K562 (cell line): ENCODE measurements at regions not wholly inside any gene's neighbourhood (a gene's known extent, or its start where the extent isn't known, plus 50 kb on each side); places are given as distances from the start of the nearest gene placed in this dataset.

ENCODE experiments used
- ATAC-seq: fragments of 200-7000 bp; cut with Tn5 transposase; 3 replicates; pipeline ENCODE4 v1.9.1; 2020; ENCODE audit warnings: moderate library complexity
- BruUV-seq: library from RNA; stranded (reverse); fragments of 400-500 nt; replicated peaks from 2 replicates; lab custom pipeline; 2021; lab: Mats Ljungman, UMichigan
- CTCF ChIA-PET: fragments of 300-600 bp; formaldehyde crosslinking; extraction: SDS; loops from one replicate; lab custom pipeline; 2021; ENCODE audit warnings: low intra/inter-chr PET ratio; lab: Yijun Ruan, JAX
- POLR2A ChIA-PET: fragments of 300-600, 350-650 bp; sonication (Branson Sonifier 250); formaldehyde crosslinking; extraction: SDS; loops from one replicate; lab custom pipeline; 2021; ENCODE audit warnings: antibody characterized with exemption, inconsistent platforms; lab: Yijun Ruan, JAX
- DNase-seq, 4 experiments: peaks; one replicate each; pipeline versions ENCODE4 v3.0.0 to v3.0.0-alpha.2; 2011 to 2018; ENCODE audit warnings: low spot score in 3 of 4, mixed read lengths in 3 of 4; ENCODE audit errors: extremely low read depth in 1 of 4
- FAIRE-seq: peaks from 2 replicates; lab custom pipeline; 2011; peaks lifted over from hg19 to GRCh38; lab: Jason Lieb, UNC
- H2AFZ ChIP-seq: 2 replicates; pipeline ENCODE4 v1.6.0; 2011; ENCODE audit warnings: low read depth, low read length, control low read depth, inconsistent platforms
- H3K27ac ChIP-seq: fragments of 200-600 bp; 3 replicates; pipeline ENCODE4 v1.8.0; 2011; ENCODE audit warnings: low read depth, mild to moderate bottlenecking, control low read depth, inconsistent platforms, low read length, moderate library complexity, mixed read lengths; ENCODE audit errors: extremely low read depth
- H3K27me3 ChIP-seq, 2 experiments: fragments of 300-600 bp in 1 of 2; 2 replicates in 1 of 2; 3 replicates in 1 of 2; pipeline versions ENCODE4 v1.6.0 to v1.8.0; 2011; ENCODE audit warnings: inconsistent platforms in 2 of 2, low read length in 2 of 2, mild to moderate bottlenecking in 1 of 2, mixed read lengths in 1 of 2, moderate library complexity in 1 of 2; ENCODE audit not compliant: control insufficient read depth in 2 of 2, insufficient read depth in 2 of 2
- H3K36me3 ChIP-seq: fragments of 300-600 bp; 3 replicates; pipeline ENCODE4 v1.8.0; 2011; ENCODE audit warnings: mild to moderate bottlenecking, low read length, inconsistent platforms; ENCODE audit not compliant: control insufficient read depth, insufficient read depth
- H3K4me1 ChIP-seq, 2 experiments: fragments of 200-600 bp in 1 of 2; replicated peaks in 1 of 2; 2 replicates in 1 of 2; 3 replicates in 1 of 2; pipeline versions ENCODE4 v1.5.1 to v1.8.0; 2011; ENCODE audit warnings: inconsistent platforms in 2 of 2, low read length in 2 of 2, mild to moderate bottlenecking in 1 of 2, mixed read lengths in 1 of 2, moderate library complexity in 1 of 2; ENCODE audit not compliant: control insufficient read depth in 2 of 2, insufficient read depth in 2 of 2
- H3K4me2 ChIP-seq: 2 replicates; pipeline ENCODE4 v1.6.1; 2011; ENCODE audit warnings: low read length, control low read depth, inconsistent platforms, mixed read lengths; ENCODE audit not compliant: insufficient read depth
- H3K4me3 ChIP-seq: fragments of 200-600 bp; sonication (generic), shearing (Covaris generic); 2 replicates; pipeline ENCODE4 v1.5.1; 2016; ENCODE audit warnings: control low read depth, inconsistent platforms
- H3K79me2 ChIP-seq: fragments of 200-600 bp; 3 replicates; pipeline ENCODE4 v1.8.0; 2011; ENCODE audit warnings: low read length, inconsistent platforms; ENCODE audit not compliant: control insufficient read depth, insufficient read depth
- H3K9ac ChIP-seq, 2 experiments: 2 replicates each; pipeline versions ENCODE4 v1.6.0 to v1.6.1; 2011; ENCODE audit warnings: low read depth in 2 of 2, low read length in 2 of 2, control low read depth in 1 of 2, inconsistent platforms in 1 of 2, mild to moderate bottlenecking in 1 of 2, mixed read lengths in 1 of 2; ENCODE audit not compliant: insufficient read depth in 1 of 2
- H3K9me1 ChIP-seq: one replicate; pipeline ENCODE4 v1.6.0; 2011; ENCODE audit warnings: inconsistent platforms, mild to moderate bottlenecking, low read length, moderate library complexity; ENCODE audit not compliant: control insufficient read depth, insufficient read depth
- H3K9me3 ChIP-seq: replicated peaks from 2 replicates; pipeline ENCODE4 v1.5.1; 2011; ENCODE audit warnings: low read depth, low read length, inconsistent platforms; ENCODE audit not compliant: control insufficient read depth, insufficient read depth
- H4K20me1 ChIP-seq: replicated peaks from 2 replicates; pipeline ENCODE4 v1.6.1; 2011; ENCODE audit warnings: low read length, inconsistent platforms, mixed read lengths; ENCODE audit not compliant: control insufficient read depth, insufficient read depth
- E2F6 ChIP-seq, 2 experiments: IDR thresholded peaks; 2 replicates each; pipeline ENCODE4 v1.6.1; 2011; ENCODE audit warnings: borderline replicate concordance in 1 of 2, control low read depth in 1 of 2, low read depth in 1 of 2, low read length in 1 of 2, mild to moderate bottlenecking in 1 of 2, mixed read lengths in 1 of 2, moderate library complexity in 1 of 2; ENCODE audit not compliant: insufficient read depth in 1 of 2, insufficient read length in 1 of 2, poor library complexity in 1 of 2, severe bottlenecking in 1 of 2; ENCODE audit errors: extremely low read depth in 1 of 2
- HDAC8 ChIP-seq: fragments of 450-650 bp; IDR thresholded peaks from 2 replicates; pipeline ENCODE4 v1.6.1; 2016; ENCODE audit warnings: mild to moderate bottlenecking, missing genetic modification characterization, moderate library complexity, missing compliant biosample characterization
- ILK ChIP-seq: fragments of 450-650 bp; IDR thresholded peaks from 2 replicates; pipeline ENCODE4 v1.6.1; 2016; ENCODE audit warnings: missing genetic modification characterization, low read depth, mild to moderate bottlenecking, missing compliant biosample characterization, moderate library complexity, borderline replicate concordance
- KAT7 ChIP-seq: sonication (generic); formaldehyde crosslinking; IDR thresholded peaks from 2 replicates; pipeline ENCODE4 v1.8.0; 2022; ENCODE audit warnings: missing genetic modification reagents, mild to moderate bottlenecking, borderline replicate concordance
- MAFF ChIP-seq: IDR thresholded peaks from 2 replicates; pipeline ENCODE4 v1.6.1; 2012; ENCODE audit warnings: low read length, improper control_type of control experiment
- OTX1 ChIP-seq: fragments of 450-650 bp; formaldehyde crosslinking; IDR thresholded peaks from 2 replicates; pipeline ENCODE4 v1.4.0; 2022; ENCODE audit warnings: mild to moderate bottlenecking
- PHB2 ChIP-seq: fragments of 450-650 bp; IDR thresholded peaks from 2 replicates; pipeline ENCODE4 v1.6.1; 2017; ENCODE audit warnings: low read depth
- TARDBP ChIP-seq: fragments of 450-650 bp; IDR thresholded peaks from 2 replicates; pipeline ENCODE4 v1.6.1; 2016
- TSC22D4 ChIP-seq: fragments of 450-650 bp; IDR thresholded peaks from 2 replicates; pipeline ENCODE4 v1.6.1; 2016; ENCODE audit warnings: missing genetic modification characterization, missing biosample characterization, control low read depth
- ZNF239 ChIP-seq: fragments of 250-450 bp; sonication (Bioruptor Pico); IDR thresholded peaks from 2 replicates; pipeline ENCODE4 v1.4.0; 2020; ENCODE audit warnings: mild to moderate bottlenecking
- WGBS: fragments of 100-300 bp; shearing (Covaris generic); methylation state at CpG from one replicate; pipeline ENCODE4 v1.1.6; 2016; ENCODE audit warnings: low coverage, mixed read lengths; ENCODE audit not compliant: insufficient coverage; ENCODE audit errors: missing lambda C conversion rate; 5-methylcytosine and 5-hydroxymethylcytosine counted together
- in situ Hi-C: fragments of 300-500 bp; cut with MboI; formaldehyde crosslinking; loops from 4 replicates; pipeline ENCODE4 v1.15.0; 2018; ENCODE audit warnings: inconsistent platforms, mixed read lengths
- intact Hi-C: fragments of 100-400 bp; cut with micrococcal nuclease; formaldehyde crosslinking; loops from 2 replicates; pipeline ENCODE4 v1.14.2; 2022

GRCh38 chr12:34215213-34215892 lies 193.1 kb downstream of the ALG10 start:
- in situ Hi-C loops, result loop anchor here (5.0 to 10.0 kb wide), 3 partner anchors 93 to 389 kb away; no protein-coding TSS in a partner anchor

GRCh38 chr12:34215893-34216285 lies 193.6 kb downstream of the ALG10 start:
- no peaks in the 10 kb centered on the region for H4K20me1 ChIP-seq
- H3K79me2 ChIP-seq, result no peaks in the 10 kb centered on the region
- DNase-seq (no peak), FAIRE-seq (no peak), ATAC-seq (no peak)
- no peaks in the 10 kb centered on the region for H3K9me1 ChIP-seq
- CTCF ChIA-PET, result no interaction called here
- 45% methylated on average over 12 of the region's 12 CpGs for WGBS
- H3K4me1 ChIP-seq, result peaks cover 0 to 17% of the 10 kb centered on the region in 2 experiments; a peak in 2 of 5 replicates
- no peaks in the 10 kb centered on the region; the same call in 1 of the 2 replicates for H3K9me3 ChIP-seq
- TF ChIP-seq TSC22D4 (tag) (no peak), ZNF239 (CRISPR knock-in tag) (no peak), TARDBP (no peak), HDAC8 (tag) (no peak), ILK (tag) (no peak), MAFF (no peak), E2F6 (IDR thresholded peaks at IDR 0.05; ENCODE audit: borderline replicate concordance in 1 of 2, extremely low read depth in 1 of 2, insufficient read depth in 1 of 2, insufficient read length in 1 of 2, low read depth in 1 of 2, low read length in 1 of 2, poor library complexity in 1 of 2, severe bottlenecking in 1 of 2) (no peak)
- in situ Hi-C loops (loop anchor here (5.0 to 10.0 kb wide), 3 partner anchors 94 to 389 kb away; no protein-coding TSS in a partner anchor), intact Hi-C loops (loop anchor here (5.0 to 10.0 kb wide), 2 partner anchors 76 to 409 kb away; no protein-coding TSS in a partner anchor)
- no peak overlapping the region for H3K27ac ChIP-seq
- H3K4me2 ChIP-seq, result no peak overlapping the region
- no peak overlapping the region for H3K9ac ChIP-seq
- no peaks in the 10 kb centered on the region for H3K36me3 ChIP-seq
- peaks cover 0 to 6% of the 10 kb centered on the region in 2 experiments; a peak in 2 of 5 replicates for H3K27me3 ChIP-seq
- no TSS peak for BruUV-seq
- POLR2A ChIA-PET, result no interaction called here
- no peak overlapping the region for H2AFZ ChIP-seq
- no peak overlapping the region for H3K4me3 ChIP-seq

More at GRCh38 chr12:34215213-34215892, 193.1 kb downstream of the ALG10 start:
- Histone ChIP-seq H4K20me1 (no peaks in the 10 kb centered on the region), H3K36me3 (no peaks in the 10 kb centered on the region), H3K9ac (no peak overlapping the region; a peak in 1 of 4 replicates), H3K27me3 (peaks cover 2 to 11% of the 10 kb centered on the region in 2 experiments; a peak in 3 of 5 replicates), H3K9me1 (no peaks in the 10 kb centered on the region), H3K4me2 (no peak overlapping the region), H3K4me3 (no peak overlapping the region), H3K4me1 (peaks cover 0 to 17% of the 10 kb centered on the region in 2 experiments; a peak in 2 of 5 replicates), H3K27ac (no peak overlapping the region), H3K79me2 (no peaks in the 10 kb centered on the region), H3K9me3 (no peaks in the 10 kb centered on the region; the same call in 1 of the 2 replicates), H2AFZ (no peak overlapping the region)
- no peak for DNase-seq
- TF ChIP-seq PHB2 (no peak), OTX1 (no peak), KAT7 (no peak)
- FAIRE-seq, result no peak
- ATAC-seq, result no peak
- intact Hi-C loops, result loop anchor here (5.0 to 10.0 kb wide), 2 partner anchors 77 to 409 kb away; no protein-coding TSS in a partner anchor
- POLR2A ChIA-PET, result interaction anchor here (0.6 kb wide), 1 partner anchor 862 kb away, joined by 3 read pairs; no protein-coding TSS in a partner anchor
- CTCF ChIA-PET, result interaction anchor here (0.8 kb wide), 1 partner anchor 181 kb away, joined by 4 read pairs; no protein-coding TSS in a partner anchor
- WGBS, result 36% methylated on average over 18 of the region's 18 CpGs
- BruUV-seq, result no TSS peak
